ENCODE measurements at regions not wholly inside any gene's neighbourhood (a gene's known extent, or its start where the extent isn't known, plus 50 kb on each side); places are given as distances from the start of the nearest gene placed in this dataset.

DNA sequence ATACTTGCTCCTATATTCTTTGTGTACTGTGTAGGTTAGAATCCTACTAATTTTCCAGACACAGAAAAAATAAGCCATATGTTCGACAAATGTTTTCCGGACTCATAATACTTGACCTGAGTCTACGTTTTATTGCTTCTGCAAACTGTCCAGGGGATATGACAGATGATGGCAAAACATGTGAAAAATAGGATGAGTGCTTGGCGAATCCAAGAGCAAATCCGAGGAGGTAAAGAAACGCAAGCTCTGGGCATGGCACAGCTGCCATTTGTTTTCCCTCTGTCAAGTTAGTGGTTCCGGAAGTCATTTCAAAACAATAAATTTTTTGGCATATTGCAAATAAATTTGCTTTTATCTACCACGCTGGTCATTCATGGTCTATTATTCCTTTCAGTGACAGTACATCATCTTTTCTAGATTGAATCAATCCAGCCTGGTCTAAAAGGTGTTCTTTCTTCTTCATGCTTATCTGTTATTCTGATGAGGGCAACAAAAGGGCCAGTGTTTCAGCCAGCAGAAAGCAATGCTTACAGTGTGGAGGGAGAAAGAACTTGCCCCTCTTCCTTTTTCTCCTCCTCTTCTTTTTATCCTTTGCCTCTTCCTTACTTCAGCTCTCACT lies 476.1 kb upstream of the SOX11 start:
- TF ChIP-seq, protein P1, sequence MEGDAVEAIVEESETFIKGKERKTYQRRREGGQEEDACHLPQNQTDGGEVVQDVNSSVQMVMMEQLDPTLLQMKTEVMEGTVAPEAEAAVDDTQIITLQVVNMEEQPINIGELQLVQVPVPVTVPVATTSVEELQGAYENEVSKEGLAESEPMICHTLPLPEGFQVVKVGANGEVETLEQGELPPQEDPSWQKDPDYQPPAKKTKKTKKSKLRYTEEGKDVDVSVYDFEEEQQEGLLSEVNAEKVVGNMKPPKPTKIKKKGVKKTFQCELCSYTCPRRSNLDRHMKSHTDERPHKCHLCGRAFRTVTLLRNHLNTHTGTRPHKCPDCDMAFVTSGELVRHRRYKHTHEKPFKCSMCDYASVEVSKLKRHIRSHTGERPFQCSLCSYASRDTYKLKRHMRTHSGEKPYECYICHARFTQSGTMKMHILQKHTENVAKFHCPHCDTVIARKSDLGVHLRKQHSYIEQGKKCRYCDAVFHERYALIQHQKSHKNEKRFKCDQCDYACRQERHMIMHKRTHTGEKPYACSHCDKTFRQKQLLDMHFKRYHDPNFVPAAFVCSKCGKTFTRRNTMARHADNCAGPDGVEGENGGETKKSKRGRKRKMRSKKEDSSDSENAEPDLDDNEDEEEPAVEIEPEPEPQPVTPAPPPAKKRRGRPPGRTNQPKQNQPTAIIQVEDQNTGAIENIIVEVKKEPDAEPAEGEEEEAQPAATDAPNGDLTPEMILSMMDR (IDR thresholded peaks at IDR 0.05) = no peak
- TF ChIP-seq POLR2A (IDR thresholded peaks at IDR 0.05) = no peak
